GM23338 (cell line): ENCODE measurements at regions not wholly inside any gene's neighbourhood (a gene's known extent, or its start where the extent isn't known, plus 50 kb on each side); places are given as distances from the start of the nearest gene placed in this dataset.

ENCODE experiments used
- CTCF ChIP-seq, 2 experiments: fragments of 200-600 bp in 1 of 2; sonication (generic) in 1 of 2; conservative IDR thresholded peaks; 2 replicates each; pipeline versions ENCODE4 v1.5.1 to v1.6.1; 2016 to 2017; ENCODE audit warnings: antibody characterized with exemption in 2 of 2, low read depth in 2 of 2, mild to moderate bottlenecking in 2 of 2, moderate library complexity in 1 of 2
- EZH2phosphoT487 ChIP-seq: fragments of 200-600 bp; sonication (generic); IDR thresholded peaks from one replicate; pipeline ENCODE4 v1.8.1; 2018; ENCODE audit warnings: antibody characterized with exemption; ENCODE audit not compliant: unreplicated experiment

- no peak for TF ChIP-seq CTCF (conservative IDR thresholded peaks at IDR 0.05; ENCODE audit: low read depth in 2 of 2)
- no peak for TF ChIP-seq EZH2phosphoT487
Measured at GRCh38 chr1:14098294-14098913, 398.4 kb downstream of the PRDM2 start.
